VCaP (cell line): ENCODE measurements at regions not wholly inside any gene's neighbourhood (a gene's known extent, or its start where the extent isn't known, plus 50 kb on each side); places are given as distances from the start of the nearest gene placed in this dataset.

Experiments used
- H3K27ac ChIP-seq: fragments of 450-650 bp; 2 replicates; pipeline ENCODE4 v1.5.1; 2017
- TF ChIP-seq, protein P1 (sequence below): fragments of 450-650 bp; conservative IDR thresholded peaks from 2 replicates; pipeline ENCODE4 v1.5.1; 2017; ENCODE audit warnings: mild to moderate bottlenecking, moderate library complexity

DNA sequence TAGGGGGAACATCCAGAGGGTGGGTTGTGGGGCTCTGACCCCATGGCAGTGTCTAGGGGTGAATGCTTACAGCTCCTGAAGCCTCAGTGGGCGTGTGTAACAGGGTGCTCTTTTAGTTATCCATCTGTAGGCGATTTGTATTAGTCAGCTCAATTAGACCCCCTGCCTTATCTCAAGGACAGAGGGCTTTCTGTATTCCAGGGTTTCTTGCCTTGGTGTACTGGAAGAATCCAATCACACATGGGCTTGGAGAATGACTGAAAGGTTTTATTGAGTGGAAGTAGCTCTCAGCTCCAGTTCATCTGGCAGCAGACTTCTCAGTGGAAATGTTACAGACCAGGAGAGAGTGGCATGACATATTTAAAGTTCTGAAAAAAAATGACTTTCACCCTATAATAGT is 334.0 kb upstream of the GCFC2 start:
- no peak overlapping the region for H3K27ac ChIP-seq
- TF ChIP-seq, protein P1, sequence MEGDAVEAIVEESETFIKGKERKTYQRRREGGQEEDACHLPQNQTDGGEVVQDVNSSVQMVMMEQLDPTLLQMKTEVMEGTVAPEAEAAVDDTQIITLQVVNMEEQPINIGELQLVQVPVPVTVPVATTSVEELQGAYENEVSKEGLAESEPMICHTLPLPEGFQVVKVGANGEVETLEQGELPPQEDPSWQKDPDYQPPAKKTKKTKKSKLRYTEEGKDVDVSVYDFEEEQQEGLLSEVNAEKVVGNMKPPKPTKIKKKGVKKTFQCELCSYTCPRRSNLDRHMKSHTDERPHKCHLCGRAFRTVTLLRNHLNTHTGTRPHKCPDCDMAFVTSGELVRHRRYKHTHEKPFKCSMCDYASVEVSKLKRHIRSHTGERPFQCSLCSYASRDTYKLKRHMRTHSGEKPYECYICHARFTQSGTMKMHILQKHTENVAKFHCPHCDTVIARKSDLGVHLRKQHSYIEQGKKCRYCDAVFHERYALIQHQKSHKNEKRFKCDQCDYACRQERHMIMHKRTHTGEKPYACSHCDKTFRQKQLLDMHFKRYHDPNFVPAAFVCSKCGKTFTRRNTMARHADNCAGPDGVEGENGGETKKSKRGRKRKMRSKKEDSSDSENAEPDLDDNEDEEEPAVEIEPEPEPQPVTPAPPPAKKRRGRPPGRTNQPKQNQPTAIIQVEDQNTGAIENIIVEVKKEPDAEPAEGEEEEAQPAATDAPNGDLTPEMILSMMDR, result no peak

DNA sequence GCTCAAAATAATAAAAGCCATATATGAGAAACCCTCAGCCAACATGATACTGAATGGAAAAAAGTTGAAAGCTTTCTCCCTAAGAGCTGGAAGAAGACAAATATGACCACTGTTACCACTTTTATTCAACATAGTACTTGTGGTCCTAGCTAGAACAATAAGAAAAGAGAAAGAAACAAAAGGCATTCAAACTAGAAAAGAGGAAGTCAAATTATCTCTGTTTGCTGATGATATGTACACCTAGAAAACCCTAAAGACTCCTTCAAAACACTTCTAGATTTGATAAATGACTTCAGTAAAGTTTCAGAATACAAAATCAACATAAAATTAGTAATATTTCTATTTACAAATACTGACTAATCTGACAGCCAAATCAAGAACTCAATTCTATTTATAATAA is 328.8 kb upstream of the GCFC2 start:
- no peak overlapping the region for H3K27ac ChIP-seq
- TF ChIP-seq, protein P1, result no peak

DNA sequence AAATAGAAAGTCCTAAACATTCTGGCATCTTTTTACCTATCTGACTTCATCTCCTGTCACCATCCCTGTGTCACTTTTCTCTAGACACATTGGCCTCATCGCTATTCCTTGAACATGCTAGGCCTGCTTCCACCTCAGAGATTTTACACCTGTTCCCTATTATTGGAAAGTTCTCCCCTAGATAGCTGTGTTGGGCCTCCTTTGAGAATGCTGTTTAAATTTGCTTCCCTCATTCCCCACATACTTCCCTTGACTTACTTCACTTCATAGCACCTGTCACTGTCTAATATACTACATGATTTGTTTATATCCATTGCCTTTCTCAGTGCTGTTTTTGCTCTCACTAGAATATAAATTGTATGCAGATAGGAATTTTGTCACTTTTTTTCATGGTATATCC is 317.0 kb upstream of the GCFC2 start:
- TF ChIP-seq, protein P1, result no peak
- H3K27ac ChIP-seq, result no peak overlapping the region

DNA sequence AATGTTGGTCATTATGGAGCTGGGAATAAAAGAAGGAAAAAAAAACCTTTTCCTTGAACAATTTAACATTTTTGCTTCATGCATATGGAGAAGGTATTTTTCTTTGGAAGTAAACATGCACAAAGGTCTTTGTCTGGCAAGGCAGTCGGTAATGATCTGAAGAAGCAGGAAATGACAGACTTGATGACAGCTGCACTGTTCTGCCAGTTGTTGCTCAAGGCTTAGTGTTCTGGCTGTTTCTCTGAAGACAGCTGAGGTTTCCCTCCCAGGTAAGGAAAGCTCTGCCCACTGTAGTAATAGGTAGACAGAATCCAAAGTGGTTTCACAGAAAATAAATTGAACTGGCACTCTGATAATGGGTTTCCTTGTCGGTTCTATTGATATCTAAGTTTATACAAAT is 308.4 kb upstream of the GCFC2 start:
- no peak overlapping the region for H3K27ac ChIP-seq
- TF ChIP-seq, protein P1, result no peak

DNA sequence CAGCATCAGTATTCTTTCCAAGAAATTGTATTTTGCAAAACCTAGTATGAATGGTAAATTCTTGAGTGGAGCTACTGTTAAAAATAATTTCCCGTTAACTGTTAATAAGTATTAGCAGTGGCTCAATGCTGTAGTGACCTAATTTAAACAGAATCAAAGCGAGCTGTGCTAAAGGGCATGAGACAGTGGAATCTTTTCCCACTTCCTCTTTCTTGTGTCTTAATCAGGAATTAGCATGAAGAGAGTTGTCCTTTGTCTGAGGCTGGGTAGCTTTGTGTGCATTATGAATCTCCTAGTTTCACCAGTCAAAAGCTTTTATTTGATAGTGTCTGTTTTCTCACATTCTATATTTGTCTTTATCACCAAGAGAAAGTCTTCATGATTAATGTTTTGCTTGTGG is 298.8 kb upstream of the GCFC2 start:
- H3K27ac ChIP-seq, result no peak overlapping the region
- TF ChIP-seq, protein P1, result no peak

DNA sequence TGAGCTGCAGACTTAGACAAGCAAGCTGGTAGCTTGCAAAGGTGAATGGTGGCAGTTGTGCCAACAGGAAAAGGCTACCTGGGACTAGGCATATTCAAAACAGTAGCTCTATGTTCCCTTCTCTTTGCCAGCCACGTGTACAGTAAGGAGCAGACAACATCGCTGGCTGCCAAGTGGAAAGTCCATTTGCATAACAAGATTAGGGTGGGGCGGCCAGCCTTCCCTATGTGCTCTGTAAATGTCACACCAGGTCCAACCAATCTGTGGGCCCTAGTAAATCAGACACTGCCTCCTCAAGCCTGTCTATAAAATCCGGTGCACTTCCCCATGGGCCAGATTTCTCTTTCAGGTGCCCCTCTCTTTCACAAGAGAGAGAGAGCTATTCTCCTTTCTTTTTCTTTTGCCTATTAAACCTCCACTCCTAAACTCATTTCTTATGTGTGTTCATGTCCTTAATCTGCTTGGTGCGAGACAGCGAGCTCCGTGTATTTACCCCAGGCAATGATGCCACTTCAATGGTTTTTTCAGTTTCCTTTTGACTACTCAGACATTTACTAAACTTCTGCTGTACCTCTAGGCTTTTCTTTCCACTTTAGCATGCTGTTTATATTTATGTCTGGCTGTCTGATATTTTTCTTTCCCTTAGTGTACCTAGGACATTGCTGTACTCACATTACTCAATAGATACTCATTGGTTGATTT is 297.4 kb upstream of the GCFC2 start:
- H3K27ac ChIP-seq, result peak overlapping the region; percentile 30; the same call in 1 of the 2 replicates
- TF ChIP-seq, protein P1, result no peak

DNA sequence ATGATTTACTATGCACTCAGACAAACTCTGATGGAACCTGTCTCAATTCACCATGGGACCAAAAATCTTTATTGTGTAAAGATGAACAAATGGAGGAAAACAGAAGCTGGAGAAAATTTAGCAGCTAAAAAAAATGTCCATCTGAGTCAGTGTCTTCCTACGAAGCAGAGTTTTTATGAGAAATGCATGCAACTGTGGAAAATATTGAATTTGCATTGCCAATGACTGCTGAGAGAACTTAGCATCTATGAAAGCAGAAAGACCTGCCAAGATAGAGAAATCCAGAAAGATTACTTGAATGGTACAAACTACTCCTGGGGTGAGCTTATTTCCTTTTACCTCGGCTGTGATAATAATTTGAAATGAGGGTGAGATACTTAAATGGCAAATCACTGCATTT is 289.7 kb upstream of the GCFC2 start:
- H3K27ac ChIP-seq, result no peak overlapping the region
- TF ChIP-seq, protein P1, result no peak
